ENCODE measurements at regions not wholly inside any gene's neighbourhood (a gene's known extent, or its start where the extent isn't known, plus 50 kb on each side); places are given as distances from the start of the nearest gene placed in this dataset.

GRCh38 chr10:69723653-69724052, 78.1 kb upstream of the COL13A1 start:
- intact Hi-C loops (cut with DNase I): no loop called here
- no peaks in the 10 kb centered on the region for H3K4me1 ChIP-seq
- no peak overlapping the region for H3K4me3 ChIP-seq (replicated peaks in 1 of 3)
- TF ChIP-seq POLR2A (IDR thresholded peaks at IDR 0.05) (no peak), CTCF (IDR thresholded peaks at IDR 0.05) (no peak)
- 81 to 88% methylated on average over 1 of the region's 1 CpG for WGBS, 2 donors
- no peak for DNase-seq
- H3K27ac ChIP-seq: no peak overlapping the region
- H3K27me3 ChIP-seq: no peaks in the 10 kb centered on the region
- no peaks in the 10 kb centered on the region for H3K36me3 ChIP-seq
- H3K9me3 ChIP-seq: no peaks in the 10 kb centered on the region

- Histone ChIP-seq H3K27ac (no peak overlapping the region), H3K36me3 (no peaks in the 10 kb centered on the region), H3K27me3 (no peaks in the 10 kb centered on the region), H3K4me3 (replicated peaks in 1 of 3) (no peak overlapping the region), H3K9me3 (no peaks in the 10 kb centered on the region), H3K4me1 (no peaks in the 10 kb centered on the region)
- TF ChIP-seq CTCF (IDR thresholded peaks at IDR 0.05): no peak
- TF ChIP-seq POLR2A (IDR thresholded peaks at IDR 0.05): no peak
- intact Hi-C loops (cut with DNase I): no loop called here
- DNase-seq: no peak
- WGBS, 2 donors: 86 to 95% methylated on average over 2 of the region's 2 CpGs
Measured at GRCh38 chr10:69726850-69727249, 74.9 kb upstream of the COL13A1 start.

DNA sequence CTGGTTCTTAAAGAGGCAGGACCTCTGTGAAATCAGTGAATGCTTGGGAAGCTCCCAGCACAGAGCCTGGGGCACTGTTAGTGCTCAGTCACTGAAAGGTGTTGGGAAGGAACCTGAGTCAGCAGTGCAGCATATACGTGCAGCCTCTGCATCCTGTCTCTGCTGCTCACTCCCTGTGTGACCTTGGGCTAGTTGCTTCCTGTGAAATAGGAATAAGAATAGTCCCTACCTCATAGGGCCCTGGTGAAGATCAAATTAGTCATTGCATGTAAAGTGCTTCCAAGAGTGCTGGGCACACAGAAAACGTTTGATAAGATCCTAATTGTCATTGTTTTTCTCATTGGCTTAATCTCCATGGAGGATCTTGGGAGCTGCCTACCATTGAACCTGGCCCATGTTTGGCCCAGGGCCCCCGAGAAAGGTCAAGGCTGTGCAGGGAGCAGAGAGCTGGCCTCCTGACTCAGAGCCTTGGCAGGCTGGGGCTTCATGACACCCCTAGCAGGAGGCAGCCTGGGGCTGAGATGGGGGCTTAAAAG, 73.3 kb upstream of the COL13A1 start:
- Histone ChIP-seq H3K4me1 (no peaks in the 10 kb centered on the region), H3K27me3 (no peaks in the 10 kb centered on the region), H3K36me3 (no peaks in the 10 kb centered on the region), H3K27ac (no peak overlapping the region), H3K9me3 (no peaks in the 10 kb centered on the region), H3K4me3 (replicated peaks in 1 of 3) (no peak overlapping the region)
- no peak for DNase-seq
- intact Hi-C loops (cut with DNase I): no loop called here
- WGBS, 2 donors: 33 to 53% methylated on average over 3 of the region's 3 CpGs
- no peak for TF ChIP-seq CTCF (IDR thresholded peaks at IDR 0.05)
- no peak for TF ChIP-seq POLR2A (IDR thresholded peaks at IDR 0.05)

DNA sequence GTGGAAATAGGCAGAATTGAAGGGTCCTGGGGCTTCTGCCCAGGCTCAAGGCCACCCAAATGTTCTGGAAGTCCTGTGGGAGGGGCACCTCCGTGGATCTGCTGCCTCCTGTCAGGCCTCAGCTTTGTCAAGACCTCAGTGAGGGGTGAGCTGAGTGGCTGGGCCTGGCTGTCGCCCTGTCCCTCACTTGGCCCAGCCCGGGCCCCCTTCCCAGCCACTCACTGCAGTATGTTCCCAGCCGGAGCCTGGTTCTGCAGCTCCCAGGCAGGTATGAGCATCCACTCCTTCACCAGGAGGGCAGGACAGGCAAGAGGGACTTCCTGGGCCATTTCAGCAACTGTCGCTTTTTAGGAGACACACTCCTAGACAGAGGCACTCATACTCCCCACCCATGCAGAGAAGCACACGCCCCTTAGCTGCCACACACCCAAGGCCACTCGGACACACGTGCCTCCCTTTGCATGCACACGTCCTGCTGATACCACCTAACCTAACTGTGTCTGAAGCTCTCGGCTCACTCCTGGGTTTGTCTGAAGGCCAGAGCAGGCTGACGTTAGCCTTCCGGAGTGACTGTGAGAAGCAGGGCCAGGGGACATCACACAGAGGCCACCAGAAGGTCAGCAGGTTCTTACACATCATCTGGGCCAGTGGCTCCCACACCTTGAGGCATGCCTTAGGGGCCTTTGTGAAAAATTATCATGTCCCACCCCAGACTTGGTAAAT, 72.2 kb upstream of the COL13A1 start:
- Histone ChIP-seq H3K9me3 (no peaks in the 10 kb centered on the region), H3K27ac (no peak overlapping the region), H3K4me1 (no peaks in the 10 kb centered on the region), H3K27me3 (no peaks in the 10 kb centered on the region), H3K4me3 (replicated peaks in 1 of 3) (no peak overlapping the region), H3K36me3 (no peaks in the 10 kb centered on the region)
- intact Hi-C loops (cut with DNase I): no loop called here
- no peak for TF ChIP-seq POLR2A (IDR thresholded peaks at IDR 0.05)
- TF ChIP-seq CTCF (IDR thresholded peaks at IDR 0.05): no peak
- 75 to 85% methylated on average over 4 to 10 of the region's 12 CpGs for WGBS, 2 donors
- no peak for DNase-seq

DNA sequence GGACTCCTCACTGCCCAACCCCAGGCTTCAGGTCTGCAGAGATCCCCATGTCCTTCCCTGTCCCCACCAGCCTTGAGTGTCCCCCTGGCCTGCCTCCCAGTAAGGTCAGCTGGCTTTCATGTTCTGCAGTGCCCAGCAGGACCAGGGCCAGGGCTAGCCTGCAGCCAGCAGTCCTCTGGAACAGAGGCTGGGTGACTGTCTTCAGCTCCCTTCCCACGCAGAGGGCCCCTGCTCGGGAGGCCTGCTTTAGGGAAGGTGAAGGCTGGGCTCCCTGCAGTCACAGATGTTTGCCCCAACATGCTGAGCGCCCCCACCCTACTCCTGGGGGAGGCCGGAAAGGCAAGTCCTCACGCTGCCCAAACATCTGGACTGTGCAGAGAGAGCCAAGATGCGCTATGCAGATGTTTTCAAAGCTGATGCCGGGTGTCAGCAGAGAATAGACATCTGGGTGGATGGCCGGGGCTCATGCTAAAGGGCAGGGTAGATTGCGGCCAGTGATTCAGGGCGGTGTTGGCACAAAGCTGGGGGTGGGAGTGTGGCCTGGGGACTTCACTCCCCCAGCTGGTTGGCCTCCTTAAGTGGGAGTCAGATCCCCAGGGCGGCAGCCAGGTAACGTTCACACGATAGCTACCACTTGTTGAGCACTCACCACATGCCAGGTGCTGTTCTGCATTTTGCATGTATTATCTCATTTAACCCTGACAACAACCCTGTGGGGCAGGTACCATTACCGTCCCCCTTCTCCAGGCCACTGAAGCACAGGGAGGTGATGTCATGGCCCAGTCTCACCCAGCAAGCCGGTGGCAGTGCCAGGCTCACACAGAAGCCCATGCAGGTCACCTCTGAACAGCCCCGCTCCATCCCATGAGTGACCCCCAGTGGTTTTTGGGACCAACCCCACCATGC, 71.2 kb upstream of the COL13A1 start:
- intact Hi-C loops (cut with DNase I): no loop called here
- 78 to 81% methylated on average over 13 to 16 of the region's 16 CpGs for WGBS, 2 donors
- no peak overlapping the region for H3K27ac ChIP-seq
- no peaks in the 10 kb centered on the region for H3K4me1 ChIP-seq
- DNase-seq: no peak
- H3K27me3 ChIP-seq: no peaks in the 10 kb centered on the region
- H3K9me3 ChIP-seq: no peaks in the 10 kb centered on the region
- no peaks in the 10 kb centered on the region for H3K36me3 ChIP-seq
- H3K4me3 ChIP-seq (replicated peaks in 1 of 3): no peak overlapping the region
- no peak for TF ChIP-seq POLR2A (IDR thresholded peaks at IDR 0.05)
- no peak for TF ChIP-seq CTCF (IDR thresholded peaks at IDR 0.05)

All from thyroid gland (tissue), 4 donors.